Memory B cell (primary cell): ENCODE measurements at regions not wholly inside any gene's neighbourhood (a gene's known extent, or its start where the extent isn't known, plus 50 kb on each side); places are given as distances from the start of the nearest gene placed in this dataset.
"Not testable (repeated sequence)": the region's sequence is repeated elsewhere in the genome, so short reads cannot be mapped to it uniquely, and the experiment has no call there.

ENCODE experiments used
- ATAC-seq: fragments of 150-1000 bp; cut with Tn5 transposase; 2 replicates; pipeline ENCODE4 v1.10.0; 2021; ENCODE audit warnings: low read depth, mild to moderate bottlenecking, moderate library complexity
- DNase-seq, 2 donors: peaks; one replicate each; pipeline ENCODE4 v3.0.0; 2022; ENCODE audit warnings: low spot score in 2 of 2
- H3K27ac Mint-ChIP-seq: one replicate; pipeline ENCODE4 v1.8.0; 2022; ENCODE audit warnings: mild to moderate bottlenecking, moderate library complexity, mixed read lengths
- H3K27me3 Mint-ChIP-seq: one replicate; pipeline ENCODE4 v1.8.0; 2022; ENCODE audit warnings: mixed read lengths
- H3K36me3 Mint-ChIP-seq: one replicate; pipeline ENCODE4 v1.8.0; 2022; ENCODE audit warnings: mild to moderate bottlenecking, mixed read lengths
- H3K4me1 Mint-ChIP-seq: one replicate; pipeline ENCODE4 v1.8.0; 2022; ENCODE audit warnings: mixed read lengths
- H3K4me3 Mint-ChIP-seq: one replicate; pipeline ENCODE4 v1.8.0; 2022; ENCODE audit warnings: mild to moderate bottlenecking, moderate library complexity, mixed read lengths
- H3K9me3 Mint-ChIP-seq: one replicate; pipeline ENCODE4 v1.8.0; 2022; ENCODE audit warnings: mixed read lengths

DNA sequence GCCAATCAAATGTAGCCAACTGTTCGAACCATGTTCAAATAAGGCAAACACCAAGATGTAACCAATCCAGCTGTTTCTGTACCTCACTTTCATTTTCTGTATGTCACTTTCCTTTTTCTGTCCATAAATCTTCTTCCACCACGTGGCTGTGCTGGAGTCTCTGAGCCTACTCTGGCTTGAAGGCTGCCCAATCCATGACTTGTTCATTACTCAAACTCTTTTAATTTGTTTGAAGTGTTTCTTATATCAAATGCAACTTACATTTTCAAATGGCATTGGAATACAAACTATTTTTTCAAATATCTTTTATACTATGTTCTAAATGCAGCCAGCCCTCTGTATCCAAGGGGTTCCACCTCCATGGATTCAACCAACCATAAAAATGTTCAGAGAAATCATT, 245.6 kb upstream of the RFC3 start:
- not testable (repeated sequence) for H3K4me3 Mint-ChIP-seq, H3K27ac Mint-ChIP-seq, DNase-seq, H3K9me3 Mint-ChIP-seq, ATAC-seq, H3K27me3 Mint-ChIP-seq, H3K4me1 Mint-ChIP-seq, H3K36me3 Mint-ChIP-seq

DNA sequence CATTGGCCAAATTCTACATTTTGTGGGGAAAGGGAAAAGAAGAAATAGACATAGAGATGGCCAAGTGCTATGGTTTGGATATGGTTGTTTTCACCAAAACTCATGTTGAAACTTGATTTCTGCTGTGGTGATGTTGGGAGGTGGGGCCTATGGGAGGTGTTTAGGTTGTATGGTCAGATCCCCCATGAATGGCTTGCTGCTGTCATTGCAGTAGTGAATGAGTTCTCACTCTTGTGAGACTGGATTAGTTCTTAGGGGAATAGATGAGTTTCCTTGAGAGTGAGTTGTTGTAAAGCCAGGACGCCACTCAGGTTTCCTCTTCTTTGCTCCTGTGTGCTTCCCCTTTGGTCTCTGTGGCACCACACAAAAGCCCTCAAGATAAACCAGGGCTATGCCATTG, 242.6 kb upstream of the RFC3 start:
- Mint-ChIP-seq H3K9me3 (no peaks in the 10 kb centered on the region), H3K4me3 (no peak overlapping the region), H3K4me1 (no peaks in the 10 kb centered on the region), H3K27ac (no peak overlapping the region), H3K36me3 (no peaks in the 10 kb centered on the region), H3K27me3 (peaks cover 2% of the 10 kb centered on the region)
- ATAC-seq (no peak), DNase-seq (no peak)

DNA sequence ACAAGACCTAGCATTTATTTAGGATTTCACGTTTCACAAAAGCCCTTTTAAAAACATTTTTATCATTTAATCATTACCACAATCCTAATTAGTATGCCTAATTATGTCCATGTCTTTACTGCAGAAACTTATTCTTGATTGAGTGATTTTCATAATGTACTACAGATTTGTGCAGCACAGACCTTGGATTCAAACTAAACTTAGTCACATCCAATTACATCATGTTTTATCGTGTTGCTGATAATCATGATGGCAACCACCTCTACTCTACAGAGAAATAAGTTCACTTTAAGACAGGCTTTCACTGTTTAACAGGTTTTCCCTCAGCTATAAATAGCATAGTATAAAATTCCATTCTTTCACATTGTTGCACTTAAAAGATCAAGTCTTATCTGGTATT, 240.9 kb upstream of the RFC3 start:
- no peaks in the 10 kb centered on the region for H3K9me3 Mint-ChIP-seq
- no peak overlapping the region for H3K27ac Mint-ChIP-seq
- ATAC-seq (no peak), DNase-seq (no peak)
- H3K27me3 Mint-ChIP-seq = peaks cover 2% of the 10 kb centered on the region
- no peak overlapping the region for H3K4me3 Mint-ChIP-seq
- H3K4me1 Mint-ChIP-seq = no peaks in the 10 kb centered on the region
- no peaks in the 10 kb centered on the region for H3K36me3 Mint-ChIP-seq

DNA sequence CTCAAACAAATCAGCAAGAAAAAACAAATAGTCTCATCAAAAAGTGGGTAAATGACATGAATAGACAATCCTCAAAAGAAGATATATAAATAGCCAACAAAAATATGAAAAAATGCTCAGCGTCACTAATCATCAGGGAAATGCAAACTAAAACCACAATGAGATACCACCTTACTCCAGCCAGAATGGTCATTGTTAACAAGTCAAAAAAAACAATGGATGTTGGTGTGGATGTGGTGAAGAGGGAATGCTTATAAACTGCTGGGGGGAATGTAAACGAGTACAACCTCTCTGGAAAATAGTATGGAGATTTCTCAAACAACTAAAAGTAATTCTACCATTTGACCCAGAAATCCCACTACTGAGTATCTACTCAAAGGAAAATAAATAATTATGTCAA, 239.2 kb upstream of the RFC3 start:
- no peak overlapping the region for H3K27ac Mint-ChIP-seq
- H3K4me1 Mint-ChIP-seq = no peaks in the 10 kb centered on the region
- H3K27me3 Mint-ChIP-seq = peaks cover 2% of the 10 kb centered on the region
- no peaks in the 10 kb centered on the region for H3K36me3 Mint-ChIP-seq
- ATAC-seq (no peak), DNase-seq (no peak)
- H3K4me3 Mint-ChIP-seq = no peak overlapping the region
- H3K9me3 Mint-ChIP-seq = no peaks in the 10 kb centered on the region

DNA sequence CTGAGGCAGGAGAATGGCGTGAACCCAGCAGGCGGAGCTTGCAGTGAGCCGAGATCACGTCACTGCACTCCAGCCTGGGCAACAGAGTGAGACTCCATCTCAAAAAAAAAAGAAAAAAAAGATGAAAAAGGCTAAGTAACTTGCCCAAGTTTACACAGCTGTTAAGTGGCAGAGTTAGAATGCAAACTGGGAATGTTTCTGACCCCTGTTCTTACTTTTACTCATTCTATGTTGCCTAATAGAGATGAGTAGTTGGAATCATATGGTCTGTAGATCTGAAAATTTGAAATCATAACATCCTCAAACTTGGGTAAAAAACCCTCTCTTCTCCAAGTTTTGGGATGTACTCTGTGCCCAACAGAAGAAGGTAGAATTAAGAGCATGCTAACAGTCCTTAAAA, 235.8 kb upstream of the RFC3 start:
- ATAC-seq = no peak

DNA sequence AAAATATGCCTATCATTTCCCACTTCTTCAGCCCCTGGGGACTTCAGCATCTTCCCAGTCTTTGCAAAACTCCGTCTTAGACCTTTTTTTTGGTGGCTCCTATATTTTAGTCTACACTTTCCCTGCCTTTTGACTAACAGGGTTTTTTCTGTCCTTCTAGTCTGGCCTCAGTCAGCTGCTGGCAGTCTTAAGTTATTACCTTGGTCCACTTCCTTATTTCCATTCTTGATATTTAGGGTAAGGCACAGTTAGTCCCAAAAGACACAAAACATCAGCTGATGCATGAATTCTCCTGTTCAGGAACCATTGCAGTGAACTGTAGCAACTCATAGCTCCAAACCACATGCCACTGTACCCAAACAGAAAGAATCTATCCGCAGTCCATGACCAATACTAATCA, 234.6 kb upstream of the RFC3 start:
- Mint-ChIP-seq H3K36me3 (no peaks in the 10 kb centered on the region), H3K27me3 (peaks cover 2% of the 10 kb centered on the region), H3K9me3 (no peaks in the 10 kb centered on the region), H3K27ac (no peak overlapping the region), H3K4me3 (no peak overlapping the region), H3K4me1 (no peaks in the 10 kb centered on the region)
- no peak for ATAC-seq
- no peak for DNase-seq

More for the DNA sequence above, 235.8 kb upstream of the RFC3 start:
- no peak overlapping the region for H3K4me3 Mint-ChIP-seq
- H3K9me3 Mint-ChIP-seq = no peaks in the 10 kb centered on the region
- no peaks in the 10 kb centered on the region for H3K4me1 Mint-ChIP-seq
- H3K36me3 Mint-ChIP-seq = no peaks in the 10 kb centered on the region
- peaks cover 2% of the 10 kb centered on the region for H3K27me3 Mint-ChIP-seq
- H3K27ac Mint-ChIP-seq = no peak overlapping the region
- DNase-seq = no peak

DNA sequence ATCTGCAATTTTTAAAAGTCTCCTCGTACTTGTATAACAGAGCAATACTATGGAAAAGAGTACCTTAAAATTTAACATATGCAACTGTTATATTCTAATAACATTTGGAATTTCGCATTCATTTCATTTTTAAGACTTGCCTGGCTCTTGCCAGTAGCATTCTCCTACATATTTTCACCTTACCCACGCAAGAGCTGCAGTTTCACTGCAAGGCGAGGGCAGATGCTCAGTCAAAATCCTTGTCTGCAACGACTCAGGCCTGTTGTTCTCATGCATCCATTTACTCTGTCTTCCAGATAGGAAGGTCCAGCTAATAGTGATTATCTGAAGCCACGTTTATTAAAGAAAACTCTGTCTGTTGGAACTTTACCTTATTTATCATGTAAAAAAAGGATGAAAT, 227.0 kb upstream of the RFC3 start:
- Mint-ChIP-seq H3K27me3 (no peaks in the 10 kb centered on the region), H3K36me3 (no peaks in the 10 kb centered on the region), H3K4me1 (no peaks in the 10 kb centered on the region), H3K9me3 (no peaks in the 10 kb centered on the region), H3K4me3 (no peak overlapping the region), H3K27ac (no peak overlapping the region)
- no peak for DNase-seq
- ATAC-seq = no peak

DNA sequence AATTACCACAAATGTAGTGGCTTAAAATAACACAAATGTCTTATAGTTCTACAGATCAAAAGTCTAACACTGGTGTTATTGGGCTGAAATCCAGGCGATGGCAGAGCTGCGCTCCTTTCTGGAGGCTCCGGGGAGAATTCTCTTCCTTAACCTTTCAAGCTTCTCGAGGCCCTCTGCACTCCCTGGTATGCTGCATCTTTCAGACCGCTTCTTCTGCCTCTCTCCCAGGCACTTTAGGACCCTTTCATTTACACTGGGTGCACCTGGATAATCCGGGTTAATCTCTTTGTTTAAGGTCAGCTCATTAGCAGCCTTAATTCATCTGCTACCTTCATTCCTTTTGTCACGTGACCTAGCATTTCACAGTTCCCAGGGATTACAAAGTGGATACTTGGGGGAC, 211.3 kb upstream of the RFC3 start:
- H3K4me3 Mint-ChIP-seq = no peak overlapping the region
- DNase-seq (no peak), ATAC-seq (no peak)
- H3K9me3 Mint-ChIP-seq = peaks cover 3% of the 10 kb centered on the region
- no peaks in the 10 kb centered on the region for H3K4me1 Mint-ChIP-seq
- no peaks in the 10 kb centered on the region for H3K36me3 Mint-ChIP-seq
- H3K27me3 Mint-ChIP-seq = no peaks in the 10 kb centered on the region
- no peak overlapping the region for H3K27ac Mint-ChIP-seq

DNA sequence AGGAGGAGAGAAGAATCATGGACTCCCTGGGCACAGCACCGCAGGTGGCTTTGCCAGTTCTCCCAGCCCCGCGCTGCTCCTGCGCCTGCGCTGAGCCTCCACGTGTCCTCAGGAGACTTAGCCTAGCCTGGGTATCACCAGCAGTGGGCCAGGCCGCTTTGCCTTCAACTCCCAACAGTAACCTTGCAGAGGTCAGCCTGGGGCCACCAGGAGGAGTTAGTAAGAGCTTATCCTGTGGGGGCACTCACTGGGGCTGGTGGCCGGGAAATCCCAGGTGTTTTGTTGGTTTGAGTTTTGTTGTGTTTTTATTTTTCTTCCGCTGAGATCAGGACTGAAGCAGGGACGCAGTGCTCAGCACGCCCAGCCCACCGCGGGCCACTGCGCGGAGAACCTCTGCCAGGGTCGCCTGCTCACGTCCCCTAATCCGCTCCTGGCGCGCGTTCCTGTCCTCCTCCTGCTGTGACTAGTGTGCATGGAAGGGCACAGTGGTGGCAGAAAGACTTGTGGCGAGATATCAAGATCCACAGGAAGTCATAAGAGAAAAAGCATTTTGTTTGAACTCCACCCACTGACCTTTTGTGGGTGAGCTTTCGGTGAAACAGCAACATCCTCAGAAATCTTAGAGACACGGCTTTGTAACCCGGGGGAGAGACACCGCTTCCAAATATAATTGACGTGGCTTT, 207.4 kb upstream of the RFC3 start:
- no peak for DNase-seq
- no peak overlapping the region for H3K27ac Mint-ChIP-seq
- no peaks in the 10 kb centered on the region for H3K36me3 Mint-ChIP-seq

DNA sequence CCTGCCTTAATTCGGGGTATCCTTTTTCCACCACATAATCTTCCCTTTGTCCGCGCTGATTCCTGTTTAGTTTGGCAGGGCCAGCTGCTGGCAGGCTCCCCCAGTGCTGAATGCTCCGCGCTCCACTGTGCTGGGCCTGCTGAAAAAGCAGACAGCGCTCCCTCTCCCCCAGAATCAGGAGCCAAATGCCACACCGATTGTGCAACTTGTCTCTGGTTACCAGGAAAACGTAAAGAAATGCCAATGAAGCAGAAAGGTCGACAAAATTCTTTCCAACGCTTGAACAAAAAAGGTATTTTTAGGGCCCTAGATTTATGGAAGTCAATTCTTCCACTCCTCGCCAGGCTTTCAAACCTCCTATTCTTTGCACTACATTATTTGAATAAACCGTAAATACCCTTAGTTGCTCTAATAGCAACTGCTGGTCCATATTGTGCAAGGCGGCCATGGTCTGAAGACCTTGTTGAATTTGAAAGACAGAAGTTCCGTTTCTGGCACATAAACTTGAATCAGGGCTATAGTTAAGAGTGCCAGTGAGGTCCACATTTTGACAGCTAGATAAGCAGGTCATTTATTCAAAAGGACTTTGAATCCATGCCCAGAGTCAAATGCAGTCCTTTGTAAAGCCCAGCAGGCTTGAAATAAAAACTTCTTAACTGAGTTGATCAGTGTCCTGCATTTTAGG, 206.7 kb upstream of the RFC3 start:
- Mint-ChIP-seq H3K27me3 (peaks cover 10% of the 10 kb centered on the region), H3K4me3 (no peak overlapping the region), H3K36me3 (no peaks in the 10 kb centered on the region), H3K27ac (no peak overlapping the region), H3K9me3 (no peaks in the 10 kb centered on the region), H3K4me1 (peaks cover 3% of the 10 kb centered on the region)
- no peak for ATAC-seq
- no peak for DNase-seq

More for the DNA sequence above, 207.4 kb upstream of the RFC3 start:
- no peak overlapping the region for H3K4me3 Mint-ChIP-seq
- H3K4me1 Mint-ChIP-seq = peaks cover 3% of the 10 kb centered on the region
- no peaks in the 10 kb centered on the region for H3K9me3 Mint-ChIP-seq
- peaks cover 7% of the 10 kb centered on the region for H3K27me3 Mint-ChIP-seq
- no peak for ATAC-seq

DNA sequence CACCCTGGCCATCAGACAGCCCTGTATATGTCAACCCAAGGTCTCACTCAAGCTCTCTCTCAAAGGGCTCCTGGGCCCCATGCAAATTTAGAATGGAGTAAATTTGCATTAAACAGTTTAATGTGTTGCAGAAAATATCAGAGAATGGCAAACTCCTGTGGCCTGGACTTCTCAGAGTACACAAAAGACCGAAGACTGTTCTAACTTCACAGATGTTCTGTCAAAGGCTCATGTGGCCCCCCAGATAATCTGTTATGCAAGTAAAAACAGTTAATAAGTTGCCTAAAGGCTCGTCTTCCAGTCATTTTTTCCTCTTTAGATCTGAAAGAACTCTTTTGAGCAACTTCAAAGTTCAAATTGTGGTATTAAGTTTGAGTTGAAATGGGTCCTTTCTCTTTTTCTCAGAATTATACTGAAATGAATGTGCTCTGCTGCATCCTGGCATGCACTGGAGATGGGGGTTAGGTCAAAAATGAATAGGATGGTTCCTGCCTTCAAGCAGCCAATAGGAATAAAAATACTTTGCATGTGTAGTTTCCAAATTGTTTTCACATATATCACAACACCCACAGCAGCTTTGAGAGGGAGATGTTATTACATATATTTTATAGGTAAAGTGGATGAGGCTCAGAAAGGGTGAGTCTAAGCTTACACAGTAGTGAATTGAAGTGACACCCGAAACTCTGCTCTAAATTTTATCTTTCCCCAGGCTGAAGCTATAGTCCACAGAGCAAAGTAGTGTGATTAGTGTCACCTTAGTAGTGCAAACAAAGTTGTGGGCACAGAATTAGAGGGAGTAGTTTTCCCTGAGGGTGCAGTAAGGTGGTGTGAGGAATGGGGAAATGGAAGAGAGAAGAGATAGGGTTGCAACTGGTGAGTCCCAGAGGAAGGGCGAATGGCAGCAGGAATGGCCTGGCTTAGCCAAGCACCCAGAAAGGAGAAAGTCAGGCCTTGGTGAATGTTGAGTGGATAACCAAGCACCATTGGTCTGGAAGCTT, 205.0 kb upstream of the RFC3 start:
- DNase-seq (no peak), ATAC-seq (no peak)
- Mint-ChIP-seq H3K36me3 (no peaks in the 10 kb centered on the region), H3K27me3 (peaks cover 10% of the 10 kb centered on the region), H3K9me3 (no peaks in the 10 kb centered on the region), H3K27ac (no peak overlapping the region), H3K4me3 (no peak overlapping the region), H3K4me1 (peaks cover 3% of the 10 kb centered on the region)

DNA sequence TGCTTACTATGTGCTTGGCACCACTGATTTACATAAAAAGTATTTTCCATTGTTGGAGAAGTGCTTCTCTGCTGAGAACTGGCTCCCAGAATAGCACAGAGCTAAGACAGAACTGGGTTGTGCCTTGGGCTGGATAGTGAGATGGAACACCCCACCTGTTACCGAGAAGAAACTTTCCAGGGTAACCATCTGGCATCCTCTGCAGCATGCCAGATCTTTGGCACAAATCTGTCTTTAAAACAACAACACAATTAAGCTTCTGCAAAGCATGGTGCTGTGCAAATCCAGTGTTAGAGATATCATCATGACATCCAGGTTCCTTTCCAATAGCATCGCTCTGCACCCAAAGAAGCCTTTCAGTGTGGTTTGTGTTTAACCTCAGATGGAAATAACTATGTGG, 202.5 kb upstream of the RFC3 start:
- peaks cover 3% of the 10 kb centered on the region for H3K4me1 Mint-ChIP-seq
- ATAC-seq = no peak
- H3K36me3 Mint-ChIP-seq = no peaks in the 10 kb centered on the region
- no peak overlapping the region for H3K4me3 Mint-ChIP-seq
- no peak overlapping the region for H3K27ac Mint-ChIP-seq
- H3K9me3 Mint-ChIP-seq = no peaks in the 10 kb centered on the region
- peaks cover 10% of the 10 kb centered on the region for H3K27me3 Mint-ChIP-seq
- no peak for DNase-seq

DNA sequence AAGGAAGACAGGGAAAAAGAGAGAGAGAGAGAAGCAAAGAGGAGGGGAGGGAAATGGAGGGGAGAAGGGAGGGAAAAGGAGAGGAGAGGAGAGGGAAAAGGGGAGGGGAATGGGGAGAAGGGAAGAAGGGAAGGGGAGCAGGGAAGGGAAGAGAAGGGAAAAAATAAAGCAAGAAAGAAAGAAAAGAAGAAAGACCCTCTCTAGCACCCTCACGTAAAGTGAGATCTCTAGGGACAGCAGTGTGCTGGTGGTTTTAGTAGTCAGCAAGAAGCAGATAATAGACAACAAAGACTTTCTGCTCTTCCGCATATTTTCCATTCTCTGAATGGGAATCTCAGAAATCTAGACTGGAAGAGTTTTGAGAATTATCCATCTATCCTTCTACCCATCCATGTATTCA, 201.8 kb upstream of the RFC3 start:
- peaks cover 3% of the 10 kb centered on the region for H3K4me1 Mint-ChIP-seq
- H3K27ac Mint-ChIP-seq = no peak overlapping the region
- H3K36me3 Mint-ChIP-seq = no peaks in the 10 kb centered on the region
- DNase-seq (no peak), ATAC-seq (no peak)
- no peaks in the 10 kb centered on the region for H3K9me3 Mint-ChIP-seq
- no peak overlapping the region for H3K4me3 Mint-ChIP-seq
- H3K27me3 Mint-ChIP-seq = peaks cover 10% of the 10 kb centered on the region

DNA sequence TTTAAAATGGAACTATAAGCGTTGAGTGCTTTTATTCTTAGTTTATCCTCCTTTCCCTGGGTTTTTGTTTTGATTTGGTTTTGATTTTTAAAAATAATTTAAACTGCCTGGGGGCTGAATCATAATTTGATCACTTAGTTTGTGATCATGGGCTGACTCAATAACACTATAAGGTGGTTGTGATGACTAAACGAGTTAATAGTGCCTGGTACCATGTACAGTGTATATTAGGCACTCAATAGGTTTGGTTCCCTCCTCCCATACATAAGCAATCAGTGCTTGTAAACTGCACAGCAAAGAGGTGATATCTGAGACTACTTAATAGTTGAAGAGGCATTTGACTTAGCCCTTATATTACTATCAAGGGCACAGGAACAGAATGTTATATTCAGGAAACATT, 200.9 kb upstream of the RFC3 start:
- Mint-ChIP-seq H3K27me3 (peaks cover 10% of the 10 kb centered on the region), H3K4me1 (peaks cover 3% of the 10 kb centered on the region), H3K4me3 (no peak overlapping the region), H3K36me3 (no peaks in the 10 kb centered on the region), H3K9me3 (no peaks in the 10 kb centered on the region), H3K27ac (no peak overlapping the region)
- DNase-seq = no peak
- no peak for ATAC-seq
